Superior temporal gyrus (tissue), 1 donor: ENCODE measurements at regions not wholly inside any gene's neighbourhood (a gene's known extent, or its start where the extent isn't known, plus 50 kb on each side); places are given as distances from the start of the nearest gene placed in this dataset.
"Not testable (repeated sequence)": the region's sequence is repeated elsewhere in the genome, so short reads cannot be mapped to it uniquely, and the experiment has no call there.

Experiments
- DNase-seq: peaks from one replicate; pipeline ENCODE4 v3.0.0-alpha.2; 2016; ENCODE audit errors: extremely low spot score

- no peak for DNase-seq
These were observed 242.9 kb upstream of the BCHE start for GRCh38 chr3:166080096-166080495.

- DNase-seq = no peak
These were observed 234.6 kb upstream of the BCHE start for GRCh38 chr3:166071831-166072230.

GRCh38 chr3:166064476-166064875 is 227.3 kb upstream of the BCHE start:
- no peak for DNase-seq

GRCh38 chr3:166060789-166061479 is 223.7 kb upstream of the BCHE start:
- DNase-seq = no peak

GRCh38 chr3:166052440-166052839 is 215.2 kb upstream of the BCHE start:
- DNase-seq = no peak

GRCh38 chr3:166029507-166029906 is 192.3 kb upstream of the BCHE start:
- no peak for DNase-seq

- DNase-seq = peak; percentile 60
These were observed 176.0 kb upstream of the BCHE start for GRCh38 chr3:166013073-166013679.

GRCh38 chr3:166011771-166012170 is 174.5 kb upstream of the BCHE start:
- DNase-seq = no peak

- DNase-seq = no peak
These were observed 167.9 kb upstream of the BCHE start for GRCh38 chr3:166005126-166005525.

- DNase-seq = no peak
These were observed 157.1 kb upstream of the BCHE start for GRCh38 chr3:165994293-165994692.

GRCh38 chr3:165984589-165984988 is 147.4 kb upstream of the BCHE start:
- no peak for DNase-seq

- no peak for DNase-seq
These were observed 146.1 kb upstream of the BCHE start for GRCh38 chr3:165983284-165983683.

GRCh38 chr3:165981318-165981717 is 144.1 kb upstream of the BCHE start:
- DNase-seq = no peak

- not testable (repeated sequence) for DNase-seq
These were observed 123.6 kb upstream of the BCHE start for GRCh38 chr3:165960825-165961224.

GRCh38 chr3:165954171-165954570 is 116.9 kb upstream of the BCHE start:
- DNase-seq = no peak

- DNase-seq = no peak
These were observed 109.1 kb upstream of the BCHE start for GRCh38 chr3:165946360-165946759.

GRCh38 chr3:165938986-165939540 is 101.8 kb upstream of the BCHE start:
- DNase-seq = no peak

GRCh38 chr3:165936081-165936480 is 98.9 kb upstream of the BCHE start:
- not testable (repeated sequence) for DNase-seq

- not testable (repeated sequence) for DNase-seq
These were observed 87.1 kb upstream of the BCHE start for GRCh38 chr3:165924301-165924791.

GRCh38 chr3:165920984-165921383 is 83.8 kb upstream of the BCHE start:
- no peak for DNase-seq

GRCh38 chr3:165919284-165919683 is 82.1 kb upstream of the BCHE start:
- DNase-seq = no peak

GRCh38 chr3:165918657-165918979 is 81.4 kb upstream of the BCHE start:
- DNase-seq = no peak

- DNase-seq = not testable (repeated sequence)
These were observed 80.9 kb upstream of the BCHE start for GRCh38 chr3:165917938-165918656.
